ENCODE measurements at regions not wholly inside any gene's neighbourhood (a gene's known extent, or its start where the extent isn't known, plus 50 kb on each side); places are given as distances from the start of the nearest gene placed in this dataset.

DNA sequence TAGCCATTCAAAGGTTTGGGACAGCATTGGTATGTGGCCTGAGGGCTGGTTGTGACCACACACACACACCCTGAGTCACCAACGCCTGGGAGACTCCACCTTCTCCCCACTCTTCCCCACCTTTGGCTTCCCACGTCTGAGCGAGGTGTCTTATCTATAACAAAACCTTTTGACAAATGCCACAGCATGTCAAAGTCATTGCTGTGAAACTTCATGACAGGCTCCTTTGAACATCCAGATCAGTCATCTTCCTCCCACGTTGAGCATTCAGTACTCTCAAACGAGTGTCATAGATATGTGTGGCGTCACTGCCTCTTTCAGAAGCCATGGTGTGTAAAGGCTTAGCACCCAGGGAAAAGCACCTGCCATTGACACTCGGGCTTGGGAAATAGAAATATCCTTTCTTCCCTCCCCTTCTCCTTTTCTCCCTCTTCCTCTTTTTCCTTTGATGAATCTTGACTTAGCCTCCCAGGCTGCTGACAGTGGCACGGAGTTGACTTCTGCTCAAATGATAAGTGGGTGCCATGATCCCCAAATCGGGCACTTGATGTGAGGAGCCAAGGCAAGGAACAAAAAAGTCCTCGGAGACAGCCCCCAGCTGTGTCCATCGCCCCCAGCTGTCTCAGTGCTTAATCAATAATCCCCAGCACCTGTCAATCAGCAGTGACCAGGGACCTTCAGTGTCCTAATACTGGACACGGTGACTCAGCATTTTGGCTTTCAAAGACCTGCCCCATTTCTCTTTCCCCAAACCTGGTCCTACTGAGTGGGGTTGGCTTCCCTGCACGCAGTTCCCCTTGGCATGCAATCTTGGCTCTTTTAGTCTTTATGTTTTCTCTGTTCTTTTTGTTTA, 114.8 kb downstream of the FGF18 start:
- TF ChIP-seq NFE2L2 (IDR thresholded peaks at IDR 0.05; ENCODE audit: low read depth, low read length): peak; percentile 84
- TF ChIP-seq MAZ (IDR thresholded peaks at IDR 0.05; ENCODE audit: borderline replicate concordance, low read depth, low read length): no peak
- TF ChIP-seq MAFK (IDR thresholded peaks at IDR 0.05; ENCODE audit: low read depth, low read length): 0 out of 2 replicates have a peak, but pooled peaks have one; percentile 13
- H3K18ac ChIP-seq (ENCODE audit: low read depth, low read length): no peak overlapping the region
- H3K9me3 ChIP-seq (ENCODE audit: control insufficient read depth, insufficient read depth, low read length): no peaks in the 10 kb centered on the region
- H2AFZ ChIP-seq (replicated peaks; ENCODE audit: low read length, poor library complexity): no peak overlapping the region
- no peak overlapping the region for H3K4ac ChIP-seq (ENCODE audit: low read depth, low read length)
- no peak overlapping the region for H3K14ac ChIP-seq (replicated peaks; ENCODE audit: low read depth, low read length)
- H4K5ac ChIP-seq (ENCODE audit: low read depth, low read length): no peak overlapping the region
- H2BK20ac ChIP-seq (ENCODE audit: low read depth, low read length): no peak overlapping the region
- no peak overlapping the region for H4K91ac ChIP-seq (ENCODE audit: insufficient read depth, low read depth, low read length)
- no peak overlapping the region for H3K27ac ChIP-seq (ENCODE audit: insufficient read depth, low read length)
- CTCF ChIA-PET: no interaction called here
- no peak overlapping the region for H3K56ac ChIP-seq (ENCODE audit: extremely low read depth, insufficient read depth, low read length)
- in situ Hi-C loops (cut with MboI; ENCODE audit: low sequenced_read_pairs) (no loop called here), intact Hi-C loops (cut with micrococcal nuclease) (no loop called here), dilution Hi-C loops (cut with HindIII; ENCODE audit: low sequenced_read_pairs, unreplicated experiment) (no loop called here)
- H3K9ac ChIP-seq (ENCODE audit: low read depth, low read length): no peak overlapping the region
- no peak overlapping the region for H2AK9ac ChIP-seq (replicated peaks; ENCODE audit: low read depth, low read length, poor library complexity)
- no peaks in the 10 kb centered on the region for H4K20me1 ChIP-seq (ENCODE audit: insufficient read depth, low read length)
- POLR2A ChIA-PET (ENCODE audit: unreplicated experiment): no interaction called here
- no peaks in the 10 kb centered on the region; the same call in 1 of the 2 replicates for H3K9me1 ChIP-seq (ENCODE audit: insufficient read depth, low read length)
- H3K36me3 ChIP-seq (ENCODE audit: control insufficient read depth, insufficient read depth, low read length): no peaks in the 10 kb centered on the region
- H2AK5ac ChIP-seq (ENCODE audit: low read depth, low read length): no peak overlapping the region
- H2BK5ac ChIP-seq (ENCODE audit: low read depth, low read length, poor library complexity, severe bottlenecking): no peak overlapping the region
- no peaks in the 10 kb centered on the region for H3K79me1 ChIP-seq (ENCODE audit: low read depth in 1 of 2, low read length in 2 of 2)
- no peak for ATAC-seq (ENCODE audit: low read depth)
- 40% methylated on average over 4 of the region's 13 CpGs; no CpG with 5 or more reads in 1 of the 2 experiments for WGBS, 2 experiments (ENCODE audit: extremely low coverage in 2 of 2, insufficient read length in 1 of 2)
- H3K4me3 ChIP-seq (ENCODE audit: insufficient read depth, low read depth, low read length): no peak overlapping the region
- H3K27me3 ChIP-seq (ENCODE audit: control insufficient read depth, insufficient read depth, low read length): no peaks in the 10 kb centered on the region; the same call in none of the 2 replicates
- H3K23ac ChIP-seq (ENCODE audit: low read depth, low read length): no peak overlapping the region
- H2BK120ac ChIP-seq (ENCODE audit: low read depth, low read length): no peak overlapping the region
- H4K8ac ChIP-seq (ENCODE audit: low read depth in 2 of 2, low read length in 2 of 2): no peak overlapping the region
- H2BK15ac ChIP-seq (ENCODE audit: low read depth, low read length): no peak overlapping the region
- H3K4me1 ChIP-seq (ENCODE audit: control insufficient read depth, insufficient read depth, low read length): no peaks in the 10 kb centered on the region
- BruUV-seq (replicated peaks): no TSS peak
- no peak overlapping the region for H3K4me2 ChIP-seq (ENCODE audit: low read depth, low read length)
- DNase-seq: no peak
